Mesodermal cell (in vitro differentiated cells): ENCODE measurements at regions not wholly inside any gene's neighbourhood (a gene's known extent, or its start where the extent isn't known, plus 50 kb on each side); places are given as distances from the start of the nearest gene placed in this dataset.

Source experiments
- H3K27ac ChIP-seq: 2 replicates; pipeline ENCODE4 v1.7.0; 2013; ENCODE audit warnings: mild to moderate bottlenecking, low read depth, low read length, moderate library complexity; ENCODE audit not compliant: severe bottlenecking
- H3K36me3 ChIP-seq: 2 replicates; pipeline ENCODE4 v1.7.1; 2013; ENCODE audit warnings: mild to moderate bottlenecking, low read length, moderate library complexity; ENCODE audit not compliant: control insufficient read depth, insufficient read depth
- H3K4me1 ChIP-seq: one replicate; pipeline ENCODE4 v1.7.1; 2013; ENCODE audit warnings: mild to moderate bottlenecking, low read length; ENCODE audit not compliant: insufficient read depth, control insufficient read depth, poor library complexity, severe bottlenecking
- H3K4me3 ChIP-seq: 2 replicates; pipeline ENCODE4 v1.7.0; 2013; ENCODE audit warnings: low read length, control low read depth, mild to moderate bottlenecking; ENCODE audit not compliant: insufficient read depth, poor library complexity, severe bottlenecking; ENCODE audit errors: extremely low read depth
- H3K9me3 ChIP-seq: 2 replicates; pipeline ENCODE4 v1.7.1; 2013; ENCODE audit warnings: mild to moderate bottlenecking, low read length, moderate library complexity; ENCODE audit not compliant: control insufficient read depth
- WGBS, 2 experiments: methylation state at CpG; one replicate each; pipeline ENCODE4 v1.1.5; 2013; ENCODE audit warnings: missing lambda C conversion rate in 2 of 2; ENCODE audit not compliant: insufficient coverage in 2 of 2; 5-methylcytosine and 5-hydroxymethylcytosine counted together

DNA sequence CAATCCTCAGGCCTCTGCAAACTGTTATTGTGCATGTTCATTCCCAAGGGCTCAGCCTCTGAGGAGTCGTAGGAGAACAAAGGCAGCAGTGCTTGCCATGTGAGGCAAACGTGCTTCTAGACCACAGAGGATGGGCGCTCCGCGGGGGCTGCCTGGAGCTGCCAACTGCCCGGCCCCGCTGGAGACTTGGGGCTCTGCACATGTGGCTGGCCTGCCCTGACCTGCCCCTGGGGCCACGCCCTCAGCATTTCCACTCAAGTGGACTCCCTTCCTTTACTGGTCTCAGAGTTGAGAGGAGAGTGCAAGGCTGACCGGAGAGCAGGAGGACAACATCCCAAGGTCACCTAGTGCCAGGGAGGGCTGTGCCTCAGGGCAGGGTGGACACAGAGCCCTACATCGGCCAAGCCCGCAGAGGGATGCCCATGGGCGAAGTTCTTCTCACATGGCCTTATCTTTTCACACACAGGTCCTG is 222.3 kb upstream of the ZNF32 start:
- Histone ChIP-seq H3K36me3 (no peaks in the 10 kb centered on the region), H3K4me3 (no peak overlapping the region), H3K4me1 (no peaks in the 10 kb centered on the region), H3K9me3 (no peaks in the 10 kb centered on the region), H3K27ac (no peak overlapping the region)
- 93 to 98% methylated on average over 4 to 9 of the region's 12 CpGs for WGBS, 2 experiments

GRCh38 chr10:43869669-43870322 is 221.1 kb upstream of the ZNF32 start:
- no peak overlapping the region for H3K27ac ChIP-seq
- no peaks in the 10 kb centered on the region for H3K36me3 ChIP-seq
- peaks cover under 1% of the 10 kb centered on the region for H3K4me1 ChIP-seq
- 83 to 89% methylated on average over 5 to 8 of the region's 8 CpGs for WGBS, 2 experiments
- no peaks in the 10 kb centered on the region for H3K9me3 ChIP-seq
- no peak overlapping the region for H3K4me3 ChIP-seq

DNA sequence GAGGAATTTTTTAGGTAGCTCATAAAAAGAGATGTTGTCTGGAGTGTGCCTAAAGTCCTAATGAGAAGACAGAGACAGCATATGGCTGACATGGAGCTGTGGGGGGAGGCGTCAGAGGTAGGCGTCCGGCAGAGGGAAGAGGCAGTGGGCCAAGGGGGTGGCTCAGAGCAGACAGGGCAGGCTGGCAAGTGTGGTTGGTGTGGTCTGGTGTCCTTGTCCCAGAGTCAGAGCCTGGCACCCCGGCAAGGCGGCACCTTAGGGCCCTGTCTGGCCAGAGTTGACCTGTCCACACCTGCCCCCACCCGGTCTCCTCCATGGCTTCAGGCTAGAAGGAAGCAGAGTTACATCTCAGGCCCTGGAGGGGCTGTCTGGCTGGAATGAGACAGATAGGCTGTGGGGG is 220.3 kb upstream of the ZNF32 start:
- Histone ChIP-seq H3K4me3 (no peak overlapping the region), H3K9me3 (no peaks in the 10 kb centered on the region), H3K27ac (no peak overlapping the region), H3K36me3 (no peaks in the 10 kb centered on the region), H3K4me1 (peaks cover 9% of the 10 kb centered on the region)
- 92 to 96% methylated on average over 4 of the region's 6 CpGs for WGBS, 2 experiments

DNA sequence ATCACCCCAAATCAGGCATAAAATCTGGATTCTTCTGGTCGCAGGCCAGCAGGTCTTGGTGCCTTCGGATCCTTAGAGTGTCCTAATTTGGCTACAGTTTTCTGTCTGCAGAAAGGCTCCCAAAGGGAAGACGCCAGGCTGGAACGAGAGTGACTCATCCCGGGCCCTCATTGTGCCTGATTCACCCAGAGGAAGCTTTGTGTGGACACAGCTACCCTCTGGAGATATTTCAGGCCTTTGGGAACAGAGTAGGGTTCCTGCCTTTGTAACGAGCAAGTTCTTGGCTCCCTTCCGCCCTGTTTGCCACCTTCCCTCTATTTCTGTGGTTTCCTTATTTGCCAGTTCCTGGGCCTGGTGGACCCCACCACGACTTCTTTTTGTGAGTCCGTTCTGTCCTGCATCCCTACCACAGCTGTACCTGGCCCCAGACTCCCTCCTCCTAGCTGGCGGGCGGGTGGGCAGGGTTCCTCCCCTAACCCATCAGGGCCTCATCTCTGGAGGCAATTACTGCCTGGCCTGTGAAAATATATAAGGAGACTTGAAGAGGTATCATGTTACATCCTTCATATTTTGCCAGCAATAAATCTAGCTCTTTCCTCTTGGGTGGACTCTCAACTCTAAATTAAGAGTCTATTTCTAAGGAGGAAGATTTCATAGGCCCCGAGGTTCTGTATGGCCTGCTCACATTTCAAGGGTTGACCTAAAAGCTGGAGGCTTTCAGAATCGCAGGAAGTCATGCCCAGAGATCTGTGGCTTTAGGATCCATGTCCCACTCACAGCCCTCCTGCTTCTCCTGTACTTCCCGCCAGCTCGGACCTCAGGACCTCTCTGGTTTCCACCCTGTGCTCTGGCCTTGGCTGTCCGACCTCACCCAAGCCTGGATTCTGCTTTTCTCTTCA is 219.2 kb upstream of the ZNF32 start:
- H3K4me1 ChIP-seq = peaks cover 14% of the 10 kb centered on the region
- H3K4me3 ChIP-seq = no peak overlapping the region
- H3K36me3 ChIP-seq = no peaks in the 10 kb centered on the region
- no peak overlapping the region for H3K27ac ChIP-seq
- 89 to 91% methylated on average over 14 of the region's 16 CpGs for WGBS, 2 experiments
- H3K9me3 ChIP-seq = no peaks in the 10 kb centered on the region

DNA sequence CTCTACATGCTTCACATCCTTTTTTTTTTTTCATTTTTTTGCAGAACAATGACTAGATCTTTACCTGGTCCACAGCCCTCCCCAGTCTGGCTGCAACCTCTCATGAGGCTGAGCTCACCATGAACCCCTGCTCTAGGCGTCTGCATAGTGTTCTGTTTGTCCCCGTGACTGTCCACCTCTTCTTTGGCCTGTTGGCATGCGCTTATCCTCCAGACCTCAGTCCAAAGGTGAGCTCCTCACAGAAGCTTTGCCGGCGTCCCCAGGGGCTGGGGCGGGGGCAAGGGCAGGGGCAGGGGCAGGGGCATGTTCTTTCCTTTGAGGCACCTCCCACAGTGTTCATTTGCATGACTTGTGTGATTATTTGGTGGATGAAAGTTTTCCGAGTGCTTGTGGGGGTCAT is 218.4 kb upstream of the ZNF32 start:
- Histone ChIP-seq H3K27ac (no peak overlapping the region), H3K36me3 (no peaks in the 10 kb centered on the region), H3K4me1 (peaks cover 14% of the 10 kb centered on the region), H3K4me3 (no peak overlapping the region), H3K9me3 (no peaks in the 10 kb centered on the region)
- 84 to 97% methylated on average over 3 to 4 of the region's 7 CpGs for WGBS, 2 experiments

GRCh38 chr10:43866712-43867111 is 218.0 kb upstream of the ZNF32 start:
- Histone ChIP-seq H3K27ac (no peak overlapping the region), H3K36me3 (no peaks in the 10 kb centered on the region), H3K9me3 (no peaks in the 10 kb centered on the region), H3K4me1 (peaks cover 14% of the 10 kb centered on the region), H3K4me3 (no peak overlapping the region)
- 83 to 89% methylated on average over 6 of the region's 6 CpGs for WGBS, 2 experiments

DNA sequence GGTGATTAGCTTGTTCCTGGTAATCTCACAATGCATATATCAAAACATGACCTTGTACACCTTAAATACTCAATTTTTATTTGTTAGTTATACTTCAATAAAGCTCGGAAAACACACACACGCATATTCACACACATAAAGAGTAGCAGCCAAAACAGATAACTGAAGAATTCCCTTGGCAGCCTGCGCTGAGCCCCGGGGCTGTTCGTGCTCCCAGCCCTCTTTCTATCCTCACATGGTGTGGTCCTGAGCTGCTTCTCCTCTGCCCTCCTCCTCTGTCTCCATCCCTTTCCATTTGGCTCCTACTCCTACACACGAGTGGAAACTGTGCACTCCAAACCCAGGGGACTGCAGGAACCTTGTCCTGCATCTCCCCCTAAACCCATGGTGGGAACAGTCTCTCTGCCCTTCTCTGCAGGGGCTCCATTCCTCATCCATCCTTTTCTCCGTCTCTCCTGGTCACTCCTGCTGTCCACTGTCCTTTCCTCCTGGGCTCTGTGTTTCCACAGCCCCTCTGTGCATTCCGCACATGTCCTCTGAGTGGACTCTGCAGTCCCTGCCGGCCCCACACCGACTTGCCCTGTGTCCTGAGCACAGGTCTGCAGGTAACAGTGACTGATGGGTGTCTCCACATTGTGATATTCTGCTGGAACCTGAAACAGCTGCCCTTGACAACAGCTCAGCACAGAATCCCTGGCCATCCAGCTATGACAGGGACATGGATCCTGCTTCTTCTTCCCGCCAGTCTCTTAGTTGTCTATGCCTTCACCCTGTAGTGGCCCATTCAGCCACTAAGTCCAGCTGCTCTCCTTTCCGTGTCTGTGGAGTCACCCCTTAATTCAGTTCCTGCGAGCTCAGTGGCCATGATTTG is 216.8 kb upstream of the ZNF32 start:
- 89% methylated on average over 12 to 13 of the region's 13 CpGs for WGBS, 2 experiments
- H3K4me1 ChIP-seq = peaks cover 14% of the 10 kb centered on the region
- no peaks in the 10 kb centered on the region for H3K36me3 ChIP-seq
- H3K27ac ChIP-seq = no peak overlapping the region
- H3K9me3 ChIP-seq = no peaks in the 10 kb centered on the region
- H3K4me3 ChIP-seq = no peak overlapping the region

- Histone ChIP-seq H3K4me3 (no peak overlapping the region), H3K27ac (no peak overlapping the region), H3K36me3 (no peaks in the 10 kb centered on the region), H3K9me3 (no peaks in the 10 kb centered on the region), H3K4me1 (peaks cover 14% of the 10 kb centered on the region)
- WGBS, 2 experiments = 88 to 92% methylated on average over 6 of the region's 6 CpGs
These were observed 216.0 kb upstream of the ZNF32 start for GRCh38 chr10:43864656-43865055.

GRCh38 chr10:43863859-43864591 is 215.3 kb upstream of the ZNF32 start:
- 85 to 94% methylated on average over 6 to 8 of the region's 8 CpGs for WGBS, 2 experiments
- Histone ChIP-seq H3K27ac (no peak overlapping the region), H3K4me3 (no peak overlapping the region), H3K4me1 (peaks cover 17% of the 10 kb centered on the region), H3K9me3 (no peaks in the 10 kb centered on the region), H3K36me3 (no peaks in the 10 kb centered on the region)

- no peak overlapping the region for H3K27ac ChIP-seq
- WGBS, 2 experiments = 94 to 96% methylated on average over 7 to 9 of the region's 9 CpGs
These were observed 214.6 kb upstream of the ZNF32 start for GRCh38 chr10:43863270-43863669.

More at GRCh38 chr10:43863270-43863669, 214.6 kb upstream of the ZNF32 start:
- Histone ChIP-seq H3K36me3 (no peaks in the 10 kb centered on the region), H3K4me3 (no peak overlapping the region), H3K4me1 (peaks cover 18% of the 10 kb centered on the region), H3K9me3 (no peaks in the 10 kb centered on the region)
